Inferior parietal cortex (tissue), 1 donor: ENCODE measurements at regions not wholly inside any gene's neighbourhood (a gene's known extent, or its start where the extent isn't known, plus 50 kb on each side); places are given as distances from the start of the nearest gene placed in this dataset.
"Not testable (repeated sequence)": the region's sequence is repeated elsewhere in the genome, so short reads cannot be mapped to it uniquely, and the experiment has no call there.

Source experiments
- DNase-seq: peaks from one replicate; pipeline ENCODE4 v3.0.0-alpha.2; 2016; ENCODE audit errors: extremely low spot score

DNA sequence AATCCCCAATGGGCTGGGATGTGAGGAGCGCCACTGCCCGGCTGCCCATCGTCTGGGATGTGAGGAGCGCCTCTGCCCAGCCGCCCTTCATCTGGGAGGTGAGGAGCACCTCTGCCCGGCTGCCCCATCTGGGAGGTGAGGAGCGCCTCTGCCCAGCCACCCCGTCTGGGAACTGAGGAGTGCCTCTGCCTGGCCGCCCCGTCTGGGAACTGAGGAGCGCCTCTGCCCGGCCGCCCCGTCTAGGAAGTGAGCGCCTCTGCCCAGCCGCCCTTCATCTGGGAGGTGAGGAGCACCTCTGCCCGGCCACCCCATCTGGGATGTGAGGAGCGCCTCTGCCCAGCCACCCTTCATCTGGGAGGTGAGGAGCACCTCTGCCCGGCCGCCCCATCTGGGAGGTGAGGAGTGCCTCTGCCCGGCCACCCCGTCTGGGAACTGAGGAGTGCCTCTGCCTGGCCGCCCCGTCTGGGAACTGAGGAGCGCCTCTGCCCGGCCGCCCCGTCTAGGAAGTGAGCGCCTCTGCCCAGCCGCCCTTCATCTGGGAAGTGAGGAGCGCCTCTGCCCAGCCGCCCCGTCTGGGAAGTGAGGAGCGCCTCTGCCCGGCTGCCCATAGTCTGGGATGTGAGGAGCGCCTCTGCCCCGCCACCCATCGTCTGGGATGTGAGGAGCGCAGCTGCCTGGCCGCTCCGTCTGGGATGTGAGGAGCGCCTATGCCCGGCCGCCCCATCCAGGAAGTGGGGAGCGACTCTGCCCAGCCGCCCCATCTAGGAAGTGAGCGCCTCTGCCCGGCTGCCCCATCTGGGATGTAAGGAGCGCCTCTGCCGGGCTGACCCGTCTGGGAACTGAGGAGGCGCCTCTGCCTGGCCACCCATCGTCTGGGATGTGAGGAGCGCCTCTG, 1085.7 kb downstream of the TYW1 start:
- DNase-seq = not testable (repeated sequence)

GRCh38 chr7:68082961-68083657, 1086.5 kb downstream of the TYW1 start:
- DNase-seq = not testable (repeated sequence)

GRCh38 chr7:68087401-68087800, 1090.8 kb downstream of the TYW1 start:
- no peak for DNase-seq

GRCh38 chr7:68088879-68089278, 1092.2 kb downstream of the TYW1 start:
- DNase-seq = no peak

DNA sequence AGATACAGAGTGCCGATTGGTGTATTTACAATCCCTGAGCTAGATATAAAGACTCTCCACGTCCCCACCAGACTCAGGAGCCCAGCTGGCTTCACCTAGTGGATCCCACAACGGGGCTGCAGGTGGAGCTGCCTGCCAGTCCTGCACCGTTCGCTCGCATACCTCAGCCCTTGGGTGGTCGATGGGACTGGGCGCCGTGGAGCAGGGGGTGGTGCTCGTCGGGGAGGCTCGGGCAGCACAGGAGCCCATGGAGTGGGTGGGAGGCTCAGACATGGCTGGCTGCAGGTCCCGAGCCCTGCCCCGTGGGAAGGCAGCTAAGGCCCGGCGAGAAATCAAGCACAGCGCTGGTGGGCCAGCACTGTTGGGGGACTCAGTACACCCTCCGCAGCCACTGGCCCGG, 1093.6 kb downstream of the TYW1 start:
- DNase-seq = not testable (repeated sequence)

- no peak for DNase-seq
Observed at GRCh38 chr7:68103319-68103718, 1106.7 kb downstream of the TYW1 start.

- DNase-seq = no peak
Observed at GRCh38 chr7:68107261-68107660, 1110.6 kb downstream of the TYW1 start.

GRCh38 chr7:68107968-68108367, 1111.3 kb downstream of the TYW1 start:
- no peak for DNase-seq

DNA sequence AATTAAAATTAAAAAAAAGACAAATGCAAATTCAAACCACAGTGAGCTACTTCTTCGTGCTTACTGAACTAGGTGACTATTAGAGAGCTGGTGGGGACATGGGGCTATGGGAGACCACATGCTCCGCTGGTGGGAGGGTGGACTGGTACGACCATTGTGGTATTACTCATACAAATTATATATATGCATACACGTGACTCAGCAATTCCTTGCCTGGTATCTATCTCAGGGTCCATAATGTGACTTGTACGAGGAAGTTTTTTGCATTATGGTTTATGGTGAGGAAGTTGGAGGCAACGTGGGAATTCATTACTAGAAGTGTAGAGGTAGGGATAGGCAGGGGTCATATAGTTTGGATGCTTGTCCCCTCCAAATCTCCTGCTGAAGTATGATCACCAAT, 1112.7 kb downstream of the TYW1 start:
- no peak for DNase-seq

DNA sequence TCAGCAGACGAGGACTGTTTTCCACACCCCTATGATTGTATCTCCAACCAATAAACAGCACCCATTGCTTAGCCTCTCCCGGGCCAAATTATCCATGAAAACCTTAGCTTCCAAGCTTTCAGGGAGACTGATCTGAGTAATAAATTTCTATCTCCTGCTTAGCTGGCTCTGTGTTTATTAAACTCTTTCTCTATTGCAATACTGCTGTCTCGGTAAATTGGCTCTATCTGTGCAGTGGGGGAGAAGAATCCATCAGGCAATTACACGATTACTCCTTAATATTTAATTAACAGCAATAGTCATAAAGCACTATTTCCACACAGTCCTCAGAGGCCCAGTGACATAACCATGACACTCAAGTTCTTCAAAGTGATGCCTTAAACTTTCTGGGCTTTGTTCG, 1122.8 kb downstream of the TYW1 start:
- DNase-seq = no peak

- no peak for DNase-seq
Observed at GRCh38 chr7:68121056-68121455, 1124.4 kb downstream of the TYW1 start.

DNA sequence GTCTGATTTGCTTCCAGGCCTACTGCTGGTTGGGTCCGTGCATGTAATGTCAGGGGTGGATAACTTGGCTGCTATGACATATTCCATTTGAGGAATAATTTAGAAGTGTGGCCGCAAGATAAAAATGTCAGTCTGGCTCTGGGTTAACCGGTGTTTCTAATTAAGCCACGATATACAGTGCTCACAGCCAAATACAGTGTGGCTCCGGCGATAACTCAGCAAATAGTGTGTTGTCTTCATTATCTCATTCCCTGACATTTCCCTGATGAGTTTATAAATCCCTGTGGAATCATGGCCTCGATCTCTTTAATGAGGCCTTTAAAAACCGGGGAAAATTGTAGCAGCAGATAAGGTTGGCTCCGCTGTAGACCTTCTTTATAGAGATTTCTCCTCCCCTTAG, 1125.0 kb downstream of the TYW1 start:
- DNase-seq = no peak

DNA sequence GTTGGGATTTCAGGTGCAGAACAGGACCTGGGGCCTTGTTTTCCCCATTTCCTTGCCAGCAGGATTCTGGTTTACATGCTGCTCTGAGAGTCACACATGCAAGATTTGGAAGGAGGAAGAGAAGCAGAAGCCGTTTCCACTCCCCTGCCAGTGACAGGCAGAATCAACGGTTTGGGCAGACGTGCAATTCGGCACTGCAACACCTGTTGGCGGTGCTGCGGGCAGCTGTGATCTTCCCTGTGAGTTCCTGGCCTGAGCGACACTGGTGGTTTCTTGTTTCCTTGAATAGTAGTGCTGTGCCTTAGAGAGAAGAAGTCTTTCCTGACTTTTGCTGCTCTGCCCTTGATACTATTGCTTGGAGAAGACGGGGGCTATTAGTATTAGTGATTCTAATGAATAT, 1126.2 kb downstream of the TYW1 start:
- DNase-seq = no peak

- DNase-seq = no peak
Observed at GRCh38 chr7:68125168-68125567, 1128.5 kb downstream of the TYW1 start.

DNA sequence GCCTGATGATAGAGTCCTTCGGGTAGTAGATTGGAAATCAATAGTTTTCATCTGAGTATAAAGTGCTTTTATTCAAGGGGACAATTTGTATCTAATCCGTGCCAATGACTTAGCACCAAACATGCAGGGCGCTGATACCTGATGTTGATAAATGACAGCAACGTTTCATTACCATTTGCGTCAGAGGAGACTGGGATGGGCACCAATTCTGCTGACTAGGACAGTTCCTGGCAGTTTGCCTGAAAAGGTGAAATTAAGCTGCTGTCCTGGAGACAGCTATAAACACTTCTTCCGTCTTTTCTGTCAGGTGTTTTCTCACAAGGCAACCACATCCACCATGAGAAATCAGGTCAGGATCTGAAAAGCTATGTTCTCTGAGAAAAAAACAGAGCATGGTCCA, 1136.4 kb downstream of the TYW1 start:
- DNase-seq = no peak

DNA sequence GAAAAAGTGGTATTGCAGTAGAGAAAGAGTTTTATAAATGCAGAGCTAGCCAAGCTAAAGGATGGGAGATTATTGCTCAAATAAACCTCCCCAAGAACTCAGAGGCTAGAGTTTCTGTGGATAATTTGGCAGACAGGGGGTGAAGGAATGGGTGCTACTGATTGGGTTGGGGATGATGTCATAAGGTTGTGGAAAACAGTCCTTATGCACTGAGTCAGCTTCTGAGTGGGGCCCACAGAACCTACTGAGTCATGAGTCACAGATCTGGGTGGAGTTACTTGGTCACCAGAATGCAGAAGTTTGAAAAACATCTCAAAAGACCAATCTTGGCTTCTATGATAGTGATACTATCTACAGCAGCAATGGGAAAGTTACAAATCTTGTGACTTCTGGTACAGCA, 1146.7 kb downstream of the TYW1 start:
- no peak for DNase-seq

DNA sequence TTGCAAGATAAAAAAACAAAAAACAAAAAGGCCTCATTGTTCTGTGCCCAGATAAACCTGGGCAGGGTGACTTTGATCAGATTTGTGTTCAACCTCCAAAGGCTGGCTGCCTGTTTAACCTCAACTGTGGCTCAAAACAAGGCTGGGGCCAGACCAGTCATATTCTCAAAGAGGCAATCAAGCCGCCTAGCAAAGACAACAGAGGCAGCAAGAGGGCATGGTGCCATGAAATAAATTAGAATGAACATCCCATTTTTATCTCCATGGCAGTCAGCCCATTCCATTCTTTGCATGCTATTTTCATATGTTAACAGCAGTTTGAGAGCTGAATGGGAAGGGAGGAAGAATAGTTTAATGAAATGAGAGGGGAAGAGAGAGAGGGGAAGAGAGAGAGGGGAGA, 1150.3 kb downstream of the TYW1 start:
- DNase-seq = no peak

DNA sequence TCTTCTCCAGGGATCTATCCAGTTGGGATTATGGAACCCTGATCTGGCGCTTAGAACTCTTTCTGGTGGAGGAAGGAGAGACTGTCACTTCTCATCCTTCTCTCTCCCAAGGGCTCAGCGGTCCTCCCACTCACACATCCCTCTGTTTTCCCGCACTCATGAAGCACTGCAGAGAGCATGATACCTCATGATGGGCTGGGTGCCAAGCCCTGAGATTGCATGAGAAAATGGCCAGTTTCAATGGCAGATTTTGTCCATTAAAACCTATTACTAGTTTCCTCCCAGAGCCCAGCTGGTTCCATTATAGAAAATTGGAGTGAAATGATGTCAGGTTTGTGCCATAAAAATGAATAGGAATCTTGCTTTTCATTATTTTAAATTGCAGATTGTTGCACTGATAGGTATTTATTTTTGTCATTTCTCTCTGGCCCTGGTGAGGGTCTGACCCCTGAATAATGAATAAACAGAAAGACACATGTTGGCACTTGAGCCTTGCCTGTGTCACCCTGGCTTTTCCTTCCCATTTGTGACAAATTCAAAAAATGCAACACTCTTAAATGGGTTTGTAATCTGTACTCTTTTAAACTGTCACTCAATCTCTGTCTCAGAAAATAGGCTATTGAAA, 1151.1 kb downstream of the TYW1 start:
- DNase-seq = no peak

- no peak for DNase-seq
Observed at GRCh38 chr7:68148440-68148839, 1151.8 kb downstream of the TYW1 start.

DNA sequence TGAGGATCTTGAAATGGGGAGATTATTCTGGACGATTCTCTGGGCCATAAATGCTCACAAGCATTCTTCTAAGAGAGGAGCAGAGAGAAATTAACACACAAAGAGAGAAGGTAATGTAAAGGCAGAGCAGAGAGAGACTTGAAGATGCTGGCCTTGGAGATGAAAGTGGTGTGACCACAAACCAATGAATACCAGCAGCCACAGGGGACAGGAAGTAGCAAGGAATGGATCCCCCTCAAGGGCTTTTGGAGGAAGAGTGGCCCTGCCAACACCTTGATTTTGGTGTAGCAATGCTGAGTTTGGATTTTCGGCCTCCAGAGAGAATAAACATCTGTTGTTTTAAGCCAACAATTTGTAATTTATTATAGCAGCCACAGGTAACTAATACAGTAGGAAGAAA, 1155.6 kb downstream of the TYW1 start:
- DNase-seq = no peak

GRCh38 chr7:68155676-68156075, 1159.0 kb downstream of the TYW1 start:
- DNase-seq = no peak

GRCh38 chr7:68158686-68159295, 1162.2 kb downstream of the TYW1 start:
- no peak for DNase-seq
